ENCODE measurements at regions not wholly inside any gene's neighbourhood (a gene's known extent, or its start where the extent isn't known, plus 50 kb on each side); places are given as distances from the start of the nearest gene placed in this dataset.

GRCh38 chr4:77342170-77342810 is 185.3 kb downstream of the CCNG2 start:
- TF ChIP-seq SETDB1 (IDR thresholded peaks at IDR 0.05; ENCODE audit: insufficient read length, low read length), result peak; percentile 98
- no peak for TF ChIP-seq ZNF416 (tag by site-specific recombination; IDR thresholded peaks at IDR 0.05)
- TF ChIP-seq CTCF (tag by site-specific recombination; IDR thresholded peaks at IDR 0.05), result no peak
- TF ChIP-seq MEIS1 (CRISPR knock-in tag; IDR thresholded peaks at IDR 0.05; ENCODE audit: borderline replicate concordance), result no peak
- no peak for TF ChIP-seq ZNF423 (tag by site-specific recombination; IDR thresholded peaks at IDR 0.05)
